Neural cell (in vitro differentiated cells): ENCODE measurements at regions not wholly inside any gene's neighbourhood (a gene's known extent, or its start where the extent isn't known, plus 50 kb on each side); places are given as distances from the start of the nearest gene placed in this dataset.

Source experiments
- H2AFZ ChIP-seq: fragments of 200-600, 300-800 bp; sonication (generic), shearing (Covaris generic); 2 replicates; pipeline ENCODE4 v1.6.0; 2014; ENCODE audit warnings: low read depth, mild to moderate bottlenecking, antibody characterized with exemption, low read length, moderate library complexity
- H3F3A ChIP-seq: fragments of 200-600 bp; shearing (Covaris generic); 2 replicates; pipeline ENCODE4 v1.6.1; 2016; ENCODE audit warnings: mild to moderate bottlenecking, moderate library complexity, mixed read lengths, antibody characterized with exemption, low read length; ENCODE audit not compliant: insufficient read depth, poor library complexity, severe bottlenecking
- H3K27ac ChIP-seq: fragments of 200-600, 300-800 bp; sonication (generic), shearing (Covaris generic); 2 replicates; pipeline ENCODE4 v1.5.1; 2014; ENCODE audit warnings: mild to moderate bottlenecking, low read length, moderate library complexity
- H3K27me3 ChIP-seq: fragments of 300-800, 200-600 bp; sonication (generic), shearing (Covaris generic); 2 replicates; pipeline ENCODE4 v1.6.0; 2014; ENCODE audit warnings: mild to moderate bottlenecking, low read depth, low read length, moderate library complexity; ENCODE audit not compliant: insufficient read depth
- H3K36me3 ChIP-seq: fragments of 300-800, 200-600 bp; sonication (generic), shearing (Covaris generic); 2 replicates; pipeline ENCODE4 v1.5.1; 2014; ENCODE audit warnings: mild to moderate bottlenecking, antibody characterized with exemption, low read length, moderate library complexity; ENCODE audit not compliant: insufficient read depth
- H3K4me2 ChIP-seq: fragments of 300-800, 200-600 bp; sonication (generic), shearing (Covaris generic); 2 replicates; pipeline ENCODE4 v1.6.0; 2014; ENCODE audit warnings: mild to moderate bottlenecking, low read length
- H3K4me3 ChIP-seq: fragments of 300-800, 200-600 bp; sonication (generic), shearing (Covaris generic); 2 replicates; pipeline ENCODE4 v1.5.1; 2014; ENCODE audit warnings: mild to moderate bottlenecking, low read length, moderate library complexity
- H3K79me2 ChIP-seq: fragments of 200-600 bp; shearing (Covaris generic); replicated peaks from 2 replicates; pipeline ENCODE4 v1.6.0; 2014; ENCODE audit warnings: mild to moderate bottlenecking, low read length, moderate library complexity; ENCODE audit not compliant: insufficient read depth
- H3K9ac ChIP-seq: fragments of 300-800, 200-600 bp; sonication (generic), shearing (Covaris generic); 2 replicates; pipeline ENCODE4 v1.6.1; 2016; ENCODE audit warnings: mild to moderate bottlenecking, low read length, mixed read lengths
- H3K9me2 ChIP-seq: fragments of 200-600 bp; shearing (Covaris generic); 2 replicates; pipeline ENCODE4 v1.6.1; 2016; ENCODE audit warnings: mild to moderate bottlenecking, low read length, mixed read lengths; ENCODE audit not compliant: insufficient read depth
- H3K9me3 ChIP-seq: fragments of 200-600, 300-800 bp; sonication (generic), shearing (Covaris generic); 2 replicates; pipeline ENCODE4 v1.6.1; 2016; ENCODE audit warnings: mild to moderate bottlenecking, mixed run types, low read length, moderate library complexity, mixed read lengths
- H4K20me1 ChIP-seq: fragments of 200-600 bp; shearing (Covaris generic); 2 replicates; pipeline ENCODE4 v1.6.1; 2016; ENCODE audit warnings: mild to moderate bottlenecking, mixed run types; ENCODE audit not compliant: insufficient read depth
- EP300 ChIP-seq: fragments of 450-650 bp; conservative IDR thresholded peaks from 2 replicates; pipeline ENCODE4 v1.6.1; 2014; ENCODE audit warnings: antibody characterized with exemption, mild to moderate bottlenecking, moderate library complexity; ENCODE audit not compliant: poor library complexity, severe bottlenecking
- EZH2 ChIP-seq: fragments of 200-600, 300-800 bp; shearing (Covaris generic), sonication (generic); IDR thresholded peaks from 2 replicates; pipeline ENCODE4 v1.6.1; 2014; ENCODE audit warnings: antibody characterized with exemption, low read length, borderline replicate concordance, mild to moderate bottlenecking; ENCODE audit not compliant: insufficient read depth, poor library complexity, severe bottlenecking
- MXI1 ChIP-seq: fragments of 450-650 bp; conservative IDR thresholded peaks from 2 replicates; pipeline ENCODE4 v1.6.1; 2014; ENCODE audit warnings: antibody characterized with exemption, mild to moderate bottlenecking; ENCODE audit not compliant: poor library complexity, severe bottlenecking
- POLR2AphosphoS5 ChIP-seq: IDR thresholded peaks from 2 replicates; pipeline ENCODE4 v1.6.1; 2012
- RAD21 ChIP-seq: fragments of 450-650 bp; conservative IDR thresholded peaks from 2 replicates; pipeline ENCODE4 v1.6.1; 2014; ENCODE audit warnings: antibody characterized with exemption, mild to moderate bottlenecking, moderate library complexity
- SMC3 ChIP-seq: fragments of 450-650 bp; conservative IDR thresholded peaks from 2 replicates; pipeline ENCODE4 v1.6.1; 2014; ENCODE audit warnings: antibody characterized with exemption, mild to moderate bottlenecking, moderate library complexity; ENCODE audit not compliant: poor library complexity
- TAF1 ChIP-seq: IDR thresholded peaks from 2 replicates; pipeline ENCODE4 v1.6.1; 2012; ENCODE audit warnings: low read depth
- TF ChIP-seq, protein P1 (sequence below): fragments of 450-650 bp; IDR thresholded peaks from 2 replicates; pipeline ENCODE4 v1.5.1; 2014; ENCODE audit warnings: antibody characterized with exemption, mild to moderate bottlenecking, moderate library complexity; ENCODE audit not compliant: poor library complexity, severe bottlenecking
- TF ChIP-seq, protein P2 (sequence below): IDR thresholded peaks from 2 replicates; pipeline ENCODE4 v1.6.1; 2012; ENCODE audit warnings: borderline replicate concordance

DNA sequence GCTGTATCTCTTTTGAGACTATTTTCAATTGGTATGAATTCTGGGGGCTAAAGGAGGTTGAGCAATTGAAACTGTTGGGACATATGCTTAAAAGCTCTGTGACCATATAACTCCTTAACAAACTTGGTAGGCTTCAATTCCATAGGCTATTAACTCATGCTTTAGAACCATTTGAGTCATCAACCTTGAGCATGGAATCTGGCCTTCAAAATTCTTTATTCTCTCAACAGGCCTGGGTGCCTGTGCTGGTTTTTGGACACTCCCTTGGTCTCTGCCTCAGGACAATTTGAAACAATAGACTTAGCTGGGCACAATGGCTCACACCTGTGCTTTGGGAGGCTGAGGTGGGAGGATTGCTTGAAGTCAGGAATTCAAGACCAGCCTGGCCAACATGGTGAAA is 61.4 kb upstream of the EPB41L4A start:
- Histone ChIP-seq H3K4me3 (no peak overlapping the region), H3K27ac (no peak overlapping the region), H3K9ac (no peak overlapping the region), H2AFZ (no peak overlapping the region), H3K36me3 (no peaks in the 10 kb centered on the region), H3K9me3 (no peaks in the 10 kb centered on the region), H3K27me3 (no peaks in the 10 kb centered on the region), H3K4me2 (no peak overlapping the region), H4K20me1 (no peaks in the 10 kb centered on the region), H3F3A (no peaks in the 10 kb centered on the region), H3K9me2 (no peaks in the 10 kb centered on the region), H3K79me2 (no peaks in the 10 kb centered on the region)
- TF ChIP-seq SMC3 (no peak), RAD21 (no peak), TAF1 (no peak), POLR2AphosphoS5 (no peak), EZH2 (no peak), EP300 (no peak), MXI1 (no peak)
- TF ChIP-seq, protein P1, sequence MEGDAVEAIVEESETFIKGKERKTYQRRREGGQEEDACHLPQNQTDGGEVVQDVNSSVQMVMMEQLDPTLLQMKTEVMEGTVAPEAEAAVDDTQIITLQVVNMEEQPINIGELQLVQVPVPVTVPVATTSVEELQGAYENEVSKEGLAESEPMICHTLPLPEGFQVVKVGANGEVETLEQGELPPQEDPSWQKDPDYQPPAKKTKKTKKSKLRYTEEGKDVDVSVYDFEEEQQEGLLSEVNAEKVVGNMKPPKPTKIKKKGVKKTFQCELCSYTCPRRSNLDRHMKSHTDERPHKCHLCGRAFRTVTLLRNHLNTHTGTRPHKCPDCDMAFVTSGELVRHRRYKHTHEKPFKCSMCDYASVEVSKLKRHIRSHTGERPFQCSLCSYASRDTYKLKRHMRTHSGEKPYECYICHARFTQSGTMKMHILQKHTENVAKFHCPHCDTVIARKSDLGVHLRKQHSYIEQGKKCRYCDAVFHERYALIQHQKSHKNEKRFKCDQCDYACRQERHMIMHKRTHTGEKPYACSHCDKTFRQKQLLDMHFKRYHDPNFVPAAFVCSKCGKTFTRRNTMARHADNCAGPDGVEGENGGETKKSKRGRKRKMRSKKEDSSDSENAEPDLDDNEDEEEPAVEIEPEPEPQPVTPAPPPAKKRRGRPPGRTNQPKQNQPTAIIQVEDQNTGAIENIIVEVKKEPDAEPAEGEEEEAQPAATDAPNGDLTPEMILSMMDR, result no peak
- TF ChIP-seq, protein P2, sequence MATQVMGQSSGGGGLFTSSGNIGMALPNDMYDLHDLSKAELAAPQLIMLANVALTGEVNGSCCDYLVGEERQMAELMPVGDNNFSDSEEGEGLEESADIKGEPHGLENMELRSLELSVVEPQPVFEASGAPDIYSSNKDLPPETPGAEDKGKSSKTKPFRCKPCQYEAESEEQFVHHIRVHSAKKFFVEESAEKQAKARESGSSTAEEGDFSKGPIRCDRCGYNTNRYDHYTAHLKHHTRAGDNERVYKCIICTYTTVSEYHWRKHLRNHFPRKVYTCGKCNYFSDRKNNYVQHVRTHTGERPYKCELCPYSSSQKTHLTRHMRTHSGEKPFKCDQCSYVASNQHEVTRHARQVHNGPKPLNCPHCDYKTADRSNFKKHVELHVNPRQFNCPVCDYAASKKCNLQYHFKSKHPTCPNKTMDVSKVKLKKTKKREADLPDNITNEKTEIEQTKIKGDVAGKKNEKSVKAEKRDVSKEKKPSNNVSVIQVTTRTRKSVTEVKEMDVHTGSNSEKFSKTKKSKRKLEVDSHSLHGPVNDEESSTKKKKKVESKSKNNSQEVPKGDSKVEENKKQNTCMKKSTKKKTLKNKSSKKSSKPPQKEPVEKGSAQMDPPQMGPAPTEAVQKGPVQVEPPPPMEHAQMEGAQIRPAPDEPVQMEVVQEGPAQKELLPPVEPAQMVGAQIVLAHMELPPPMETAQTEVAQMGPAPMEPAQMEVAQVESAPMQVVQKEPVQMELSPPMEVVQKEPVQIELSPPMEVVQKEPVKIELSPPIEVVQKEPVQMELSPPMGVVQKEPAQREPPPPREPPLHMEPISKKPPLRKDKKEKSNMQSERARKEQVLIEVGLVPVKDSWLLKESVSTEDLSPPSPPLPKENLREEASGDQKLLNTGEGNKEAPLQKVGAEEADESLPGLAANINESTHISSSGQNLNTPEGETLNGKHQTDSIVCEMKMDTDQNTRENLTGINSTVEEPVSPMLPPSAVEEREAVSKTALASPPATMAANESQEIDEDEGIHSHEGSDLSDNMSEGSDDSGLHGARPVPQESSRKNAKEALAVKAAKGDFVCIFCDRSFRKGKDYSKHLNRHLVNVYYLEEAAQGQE, result no peak

DNA sequence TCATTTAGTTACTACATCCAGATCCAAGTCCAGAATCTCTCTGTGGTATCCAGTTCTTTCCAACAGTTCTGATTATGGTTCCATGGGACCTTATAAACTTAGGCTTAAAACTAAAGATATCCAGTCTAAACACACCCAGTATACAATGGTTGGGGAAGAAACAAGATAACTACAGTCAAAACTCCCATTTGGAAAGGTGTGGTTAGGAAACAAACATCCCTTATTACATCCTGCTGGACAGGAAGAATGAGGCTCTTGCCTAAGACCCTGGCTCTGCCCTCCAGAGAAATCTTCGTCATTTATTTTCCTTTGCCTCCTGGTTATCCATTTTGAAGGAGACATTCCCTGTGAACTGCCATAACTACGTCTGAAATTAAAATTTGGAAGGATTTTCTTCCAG is 64.6 kb upstream of the EPB41L4A start:
- H3F3A ChIP-seq, result no peaks in the 10 kb centered on the region
- H3K9me3 ChIP-seq, result no peaks in the 10 kb centered on the region
- no peaks in the 10 kb centered on the region for H3K79me2 ChIP-seq
- no peak overlapping the region for H3K4me2 ChIP-seq
- H3K9me2 ChIP-seq, result no peaks in the 10 kb centered on the region
- no peaks in the 10 kb centered on the region for H3K36me3 ChIP-seq
- H3K4me3 ChIP-seq, result no peak overlapping the region
- H4K20me1 ChIP-seq, result no peaks in the 10 kb centered on the region
- TF ChIP-seq, protein P2, result no peak
- TF ChIP-seq EP300, result no peak
- TF ChIP-seq, protein P1, result no peak
- TF ChIP-seq RAD21, result no peak
- TF ChIP-seq TAF1, result no peak
- no peak for TF ChIP-seq EZH2
- TF ChIP-seq SMC3, result no peak
- TF ChIP-seq POLR2AphosphoS5, result no peak
- no peak for TF ChIP-seq MXI1
- H2AFZ ChIP-seq, result no peak overlapping the region
- H3K27me3 ChIP-seq, result no peaks in the 10 kb centered on the region
- H3K27ac ChIP-seq, result no peak overlapping the region
- no peak overlapping the region for H3K9ac ChIP-seq
